Left ventricle myocardium inferior (tissue), 1 donor: ENCODE measurements at regions not wholly inside any gene's neighbourhood (a gene's known extent, or its start where the extent isn't known, plus 50 kb on each side); places are given as distances from the start of the nearest gene placed in this dataset.

Source experiments
- DNase-seq: peaks from one replicate; pipeline ENCODE4 v3.0.0-alpha.2; 2020
- H3K27ac ChIP-seq: fragments of 200-600 bp; replicated peaks from 2 replicates; pipeline ENCODE4 v1.8.0; 2021
- H3K27me3 ChIP-seq: fragments of 200-600 bp; 2 replicates; pipeline ENCODE4 v1.8.0; 2021; ENCODE audit warnings: low read depth
- H3K36me3 ChIP-seq: fragments of 200-600 bp; 2 replicates; pipeline ENCODE4 v1.8.0; 2021
- H3K4me1 ChIP-seq: fragments of 200-600 bp; 2 replicates; pipeline ENCODE4 v1.8.0; 2021
- H3K4me3 ChIP-seq: fragments of 200-600 bp; 2 replicates; pipeline ENCODE4 v1.8.0; 2021; ENCODE audit warnings: mild to moderate bottlenecking, moderate library complexity
- H3K9me3 ChIP-seq: fragments of 200-600 bp; replicated peaks from 2 replicates; pipeline ENCODE4 v1.8.0; 2021
- intact Hi-C: fragments of 100-400 bp; cut with micrococcal nuclease; formaldehyde crosslinking; loops from one replicate; pipeline ENCODE4 v1.11.0; 2022
- TF ChIP-seq, protein P1 (sequence below): fragments of 200-600 bp; IDR thresholded peaks from 2 replicates; pipeline ENCODE4 v1.8.0; 2021; ENCODE audit warnings: antibody characterized with exemption, mild to moderate bottlenecking, borderline replicate concordance
- donor health status: DM: no; HTN: yes; CAD: no; lungs with severe emphysema.

- Histone ChIP-seq H3K27me3 (peaks cover 100% of the 10 kb centered on the region), H3K36me3 (no peaks in the 10 kb centered on the region), H3K4me1 (no peaks in the 10 kb centered on the region), H3K27ac (no peak overlapping the region), H3K4me3 (no peak overlapping the region), H3K9me3 (no peaks in the 10 kb centered on the region)
- TF ChIP-seq, protein P1, sequence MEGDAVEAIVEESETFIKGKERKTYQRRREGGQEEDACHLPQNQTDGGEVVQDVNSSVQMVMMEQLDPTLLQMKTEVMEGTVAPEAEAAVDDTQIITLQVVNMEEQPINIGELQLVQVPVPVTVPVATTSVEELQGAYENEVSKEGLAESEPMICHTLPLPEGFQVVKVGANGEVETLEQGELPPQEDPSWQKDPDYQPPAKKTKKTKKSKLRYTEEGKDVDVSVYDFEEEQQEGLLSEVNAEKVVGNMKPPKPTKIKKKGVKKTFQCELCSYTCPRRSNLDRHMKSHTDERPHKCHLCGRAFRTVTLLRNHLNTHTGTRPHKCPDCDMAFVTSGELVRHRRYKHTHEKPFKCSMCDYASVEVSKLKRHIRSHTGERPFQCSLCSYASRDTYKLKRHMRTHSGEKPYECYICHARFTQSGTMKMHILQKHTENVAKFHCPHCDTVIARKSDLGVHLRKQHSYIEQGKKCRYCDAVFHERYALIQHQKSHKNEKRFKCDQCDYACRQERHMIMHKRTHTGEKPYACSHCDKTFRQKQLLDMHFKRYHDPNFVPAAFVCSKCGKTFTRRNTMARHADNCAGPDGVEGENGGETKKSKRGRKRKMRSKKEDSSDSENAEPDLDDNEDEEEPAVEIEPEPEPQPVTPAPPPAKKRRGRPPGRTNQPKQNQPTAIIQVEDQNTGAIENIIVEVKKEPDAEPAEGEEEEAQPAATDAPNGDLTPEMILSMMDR = no peak
- intact Hi-C loops = no loop called here
- no peak for DNase-seq
Observed at GRCh38 chr17:79262624-79263023, 188.0 kb downstream of the ENGASE start.

- peaks cover 100% of the 10 kb centered on the region for H3K27me3 ChIP-seq
- intact Hi-C loops = no loop called here
- H3K36me3 ChIP-seq = no peaks in the 10 kb centered on the region
- H3K27ac ChIP-seq = no peak overlapping the region
- H3K9me3 ChIP-seq = no peaks in the 10 kb centered on the region
- TF ChIP-seq, protein P1 = no peak
- no peak overlapping the region for H3K4me3 ChIP-seq
- DNase-seq = no peak
- no peaks in the 10 kb centered on the region for H3K4me1 ChIP-seq
Observed at GRCh38 chr17:79261355-79262072, 186.9 kb downstream of the ENGASE start.

- Histone ChIP-seq H3K36me3 (no peaks in the 10 kb centered on the region), H3K27ac (no peak overlapping the region), H3K4me3 (no peak overlapping the region), H3K9me3 (no peaks in the 10 kb centered on the region), H3K27me3 (peaks cover 100% of the 10 kb centered on the region), H3K4me1 (no peaks in the 10 kb centered on the region)
- TF ChIP-seq, protein P1 = no peak
- intact Hi-C loops = no loop called here
- DNase-seq = no peak
Observed at GRCh38 chr17:79258843-79259242, 184.2 kb downstream of the ENGASE start.

- DNase-seq = no peak
- TF ChIP-seq, protein P1 = no peak
- H3K4me3 ChIP-seq = no peak overlapping the region
- H3K4me1 ChIP-seq = no peaks in the 10 kb centered on the region
- peaks cover 100% of the 10 kb centered on the region for H3K27me3 ChIP-seq
- H3K36me3 ChIP-seq = no peaks in the 10 kb centered on the region
- H3K9me3 ChIP-seq = no peaks in the 10 kb centered on the region
- no peak overlapping the region for H3K27ac ChIP-seq
- intact Hi-C loops = no loop called here
Observed at GRCh38 chr17:79258041-79258440, 183.4 kb downstream of the ENGASE start.

GRCh38 chr17:79255926-79256585, 181.4 kb downstream of the ENGASE start:
- Histone ChIP-seq H3K36me3 (no peaks in the 10 kb centered on the region), H3K27me3 (peaks cover 100% of the 10 kb centered on the region), H3K9me3 (no peaks in the 10 kb centered on the region), H3K4me3 (no peak overlapping the region), H3K27ac (no peak overlapping the region), H3K4me1 (no peaks in the 10 kb centered on the region)
- intact Hi-C loops = no loop called here
- TF ChIP-seq, protein P1 = no peak
- DNase-seq = no peak
